ENCODE measurements at regions not wholly inside any gene's neighbourhood (a gene's known extent, or its start where the extent isn't known, plus 50 kb on each side); places are given as distances from the start of the nearest gene placed in this dataset.

GRCh38 chr6:1500913-1501312 is 108.8 kb upstream of the FOXC1 start:
- TF ChIP-seq CTCF (IDR thresholded peaks at IDR 0.05; ENCODE audit: insufficient read depth, low read depth, low read length) (no peak), EZH2 (IDR thresholded peaks at IDR 0.05; ENCODE audit: insufficient read depth, low read length) (no peak)

Data from astrocyte (in vitro differentiated cells and primary cell).